ENCODE measurements at regions not wholly inside any gene's neighbourhood (a gene's known extent, or its start where the extent isn't known, plus 50 kb on each side); places are given as distances from the start of the nearest gene placed in this dataset.

- TF ChIP-seq CTCF (IDR thresholded peaks at IDR 0.05) = no peak
- TF ChIP-seq POLR2A (IDR thresholded peaks at IDR 0.05) = no peak
These were observed 125.2 kb upstream of the MAP3K7 start for GRCh38 chr6:90712114-90712513.

Data from body of pancreas (tissue), 4 donors.